ENCODE measurements at regions not wholly inside any gene's neighbourhood (a gene's known extent, or its start where the extent isn't known, plus 50 kb on each side); places are given as distances from the start of the nearest gene placed in this dataset.

GRCh38 chr15:93372208-93372864 is 283.3 kb upstream of the RGMA start:
- Mint-ChIP-seq H3K27ac (ENCODE audit: unreplicated experiment) (no peak overlapping the region), H3K4me1 (ENCODE audit: low read depth, unreplicated experiment) (no peaks in the 10 kb centered on the region), H3K4me3 (ENCODE audit: low read depth, unreplicated experiment) (no peak overlapping the region), H3K27me3 (ENCODE audit: unreplicated experiment) (peaks cover 48% of the 10 kb centered on the region), H3K36me3 (ENCODE audit: insufficient read depth, unreplicated experiment) (no peaks in the 10 kb centered on the region), H3K9me3 (ENCODE audit: low read depth, unreplicated experiment) (no peaks in the 10 kb centered on the region)
- intact Hi-C loops (cut with micrococcal nuclease; ENCODE audit: unreplicated experiment) = no loop called here
- DNase-seq = no peak
- no peak for TF ChIP-seq CTCF (IDR thresholded peaks at IDR 0.05; ENCODE audit: unreplicated experiment)
- CTCF ChIA-PET = no interaction called here
- BruUV-seq (replicated peaks) = no TSS peak

- Mint-ChIP-seq H3K4me1 (ENCODE audit: low read depth, unreplicated experiment) (no peaks in the 10 kb centered on the region), H3K36me3 (ENCODE audit: insufficient read depth, unreplicated experiment) (peaks cover 4% of the 10 kb centered on the region), H3K9me3 (ENCODE audit: low read depth, unreplicated experiment) (no peaks in the 10 kb centered on the region), H3K27ac (ENCODE audit: unreplicated experiment) (no peak overlapping the region), H3K27me3 (ENCODE audit: unreplicated experiment) (peaks cover 12% of the 10 kb centered on the region), H3K4me3 (ENCODE audit: low read depth, unreplicated experiment) (no peak overlapping the region)
- no peak for TF ChIP-seq CTCF (IDR thresholded peaks at IDR 0.05; ENCODE audit: unreplicated experiment)
- no peak for DNase-seq
- no TSS peak for BruUV-seq (replicated peaks)
- intact Hi-C loops (cut with micrococcal nuclease; ENCODE audit: unreplicated experiment) = no loop called here
- CTCF ChIA-PET = no interaction called here
These were observed 277.5 kb upstream of the RGMA start for GRCh38 chr15:93366387-93367100.

- peaks cover 39% of the 10 kb centered on the region for H3K27me3 Mint-ChIP-seq (ENCODE audit: unreplicated experiment)
These were observed 273.8 kb upstream of the RGMA start for GRCh38 chr15:93362821-93363220.

DNA sequence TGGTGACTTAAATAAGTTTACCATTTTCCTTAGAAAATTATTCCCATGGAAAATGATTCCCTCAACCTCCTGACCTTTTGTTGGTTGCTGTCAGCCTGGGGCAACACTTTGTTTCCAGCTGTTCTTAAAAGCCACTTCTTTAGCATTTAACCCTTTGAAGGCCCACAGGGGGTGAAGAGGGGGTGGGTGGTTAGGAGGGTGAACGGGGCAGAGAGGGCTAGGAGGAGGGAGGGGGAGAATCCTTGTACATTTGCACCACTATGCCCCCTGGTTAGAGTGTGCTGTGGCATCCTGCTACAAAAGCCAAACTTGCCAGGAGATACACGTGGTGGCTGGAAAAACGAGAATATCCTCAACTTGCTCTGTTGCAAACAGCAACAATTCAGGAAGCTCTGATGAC is 273.2 kb upstream of the RGMA start:
- H3K4me3 Mint-ChIP-seq (ENCODE audit: low read depth, unreplicated experiment) = no peak overlapping the region
- no peak for DNase-seq
- no peaks in the 10 kb centered on the region for H3K9me3 Mint-ChIP-seq (ENCODE audit: low read depth, unreplicated experiment)
- intact Hi-C loops (cut with micrococcal nuclease; ENCODE audit: unreplicated experiment) = no loop called here
- H3K36me3 Mint-ChIP-seq (ENCODE audit: insufficient read depth, unreplicated experiment) = peaks cover 4% of the 10 kb centered on the region
- TF ChIP-seq CTCF (IDR thresholded peaks at IDR 0.05; ENCODE audit: unreplicated experiment) = no peak
- no peaks in the 10 kb centered on the region for H3K4me1 Mint-ChIP-seq (ENCODE audit: low read depth, unreplicated experiment)
- CTCF ChIA-PET = no interaction called here
- BruUV-seq (replicated peaks) = no TSS peak
- H3K27ac Mint-ChIP-seq (ENCODE audit: unreplicated experiment) = no peak overlapping the region
- H3K27me3 Mint-ChIP-seq (ENCODE audit: unreplicated experiment) = peaks cover 45% of the 10 kb centered on the region

More at GRCh38 chr15:93362821-93363220, 273.8 kb upstream of the RGMA start:
- TF ChIP-seq CTCF (IDR thresholded peaks at IDR 0.05; ENCODE audit: unreplicated experiment) = no peak
- H3K36me3 Mint-ChIP-seq (ENCODE audit: insufficient read depth, unreplicated experiment) = peaks cover 4% of the 10 kb centered on the region
- H3K9me3 Mint-ChIP-seq (ENCODE audit: low read depth, unreplicated experiment) = no peaks in the 10 kb centered on the region
- CTCF ChIA-PET = no interaction called here
- no peaks in the 10 kb centered on the region for H3K4me1 Mint-ChIP-seq (ENCODE audit: low read depth, unreplicated experiment)
- H3K27ac Mint-ChIP-seq (ENCODE audit: unreplicated experiment) = no peak overlapping the region
- H3K4me3 Mint-ChIP-seq (ENCODE audit: low read depth, unreplicated experiment) = no peak overlapping the region
- intact Hi-C loops (cut with micrococcal nuclease; ENCODE audit: unreplicated experiment) = no loop called here
- DNase-seq = no peak
- BruUV-seq (replicated peaks) = no TSS peak
